Activated naive CD4-positive, alpha-beta T cell treated with anti-CD3 and anti-CD28 coated beads, Interleukin-2, amount 50 U/mL, for 72 hours (primary cell): ENCODE measurements at regions not wholly inside any gene's neighbourhood (a gene's known extent, or its start where the extent isn't known, plus 50 kb on each side); places are given as distances from the start of the nearest gene placed in this dataset.
A peak's percentile ranks its signal among the peaks of the same experiment; 100 is the strongest.
"Not testable (repeated sequence)": the region's sequence is repeated elsewhere in the genome, so short reads cannot be mapped to it uniquely, and the experiment has no call there.

Experiments
- ATAC-seq, 2 donors: fragments of 150-1000 bp; cut with Tn5 transposase; 2 replicates each; pipeline ENCODE4 v1.10.0; 2021; ENCODE audit warnings: mild to moderate bottlenecking in 2 of 2, moderate library complexity in 2 of 2
- DNase-seq, 2 donors: peaks; one replicate each; pipeline ENCODE4 v3.0.0; 2021 to 2022; ENCODE audit warnings: low spot score in 2 of 2
- H3K27ac Mint-ChIP-seq, 2 donors: one replicate each; pipeline ENCODE4 v1.8.0; 2022; ENCODE audit warnings: mild to moderate bottlenecking in 2 of 2, mixed read lengths in 2 of 2
- H3K36me3 Mint-ChIP-seq, 2 donors: one replicate each; pipeline ENCODE4 v1.8.0; 2022; ENCODE audit warnings: mixed read lengths in 2 of 2
- H3K9me3 Mint-ChIP-seq, 2 donors: one replicate each; pipeline ENCODE4 v1.8.0; 2022; ENCODE audit warnings: mixed read lengths in 2 of 2

DNA sequence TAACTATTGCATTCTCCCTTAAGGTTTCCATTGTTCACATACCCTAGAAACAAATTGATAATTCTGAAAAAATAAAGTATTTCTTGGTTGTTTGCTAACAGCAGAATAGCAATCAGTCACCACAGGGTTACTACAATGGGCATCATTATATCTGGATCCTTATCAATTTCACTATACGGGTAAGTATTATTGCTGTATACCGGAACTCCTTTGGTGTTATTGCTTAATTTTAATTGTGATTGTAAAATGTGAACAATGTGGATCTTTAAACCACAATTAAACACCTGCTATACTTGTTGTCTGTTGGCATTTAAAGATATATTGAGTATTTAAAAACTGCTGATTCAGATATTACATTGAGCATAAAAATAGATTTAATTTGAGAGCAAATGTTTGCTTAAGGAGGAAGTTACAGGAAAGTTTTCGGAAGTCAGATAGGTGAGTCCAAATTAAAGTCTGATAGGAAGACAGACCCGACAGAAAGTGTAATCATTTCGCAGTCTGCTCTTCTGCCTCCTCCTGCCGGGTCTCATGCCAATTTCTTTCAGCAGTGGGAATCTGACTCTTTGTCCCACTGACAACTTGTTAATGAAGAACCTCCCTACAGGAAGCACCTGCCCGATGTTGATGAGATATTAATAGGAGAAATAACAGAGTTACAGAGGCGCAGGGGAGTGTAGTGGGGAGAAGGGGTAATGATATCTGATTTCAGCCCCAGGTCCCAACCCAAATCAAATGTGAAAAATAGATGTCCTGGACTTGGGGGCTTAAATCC, 169.7 kb upstream of the TBC1D5 start:
- ATAC-seq (no peak), DNase-seq (no peak)
- Mint-ChIP-seq H3K9me3 (no peaks in the 10 kb centered on the region), H3K27ac (no peak overlapping the region), H3K36me3 (no peaks in the 10 kb centered on the region)

DNA sequence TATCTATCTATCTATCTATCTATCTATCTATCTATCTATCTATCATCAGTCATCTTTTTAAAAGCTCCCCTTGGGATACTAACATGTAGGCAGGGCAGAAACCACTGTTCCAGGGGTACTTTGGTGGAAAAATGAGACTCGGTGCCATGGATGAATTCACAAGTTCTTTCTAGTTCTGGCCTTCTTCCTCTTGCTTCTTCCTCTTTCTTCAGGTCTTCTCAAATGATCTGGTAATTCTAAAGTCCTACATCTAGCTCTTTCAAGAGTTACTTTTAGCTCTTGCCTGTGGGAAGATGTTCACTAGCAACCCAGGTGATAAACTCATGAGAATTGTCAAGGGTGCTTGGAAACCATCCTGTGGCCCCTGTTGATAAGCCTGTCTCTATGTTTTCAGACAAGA, 168.5 kb upstream of the TBC1D5 start:
- DNase-seq (no peak), ATAC-seq (no peak)
- H3K27ac Mint-ChIP-seq: no peak overlapping the region
- H3K9me3 Mint-ChIP-seq: no peaks in the 10 kb centered on the region
- H3K36me3 Mint-ChIP-seq: no peaks in the 10 kb centered on the region

DNA sequence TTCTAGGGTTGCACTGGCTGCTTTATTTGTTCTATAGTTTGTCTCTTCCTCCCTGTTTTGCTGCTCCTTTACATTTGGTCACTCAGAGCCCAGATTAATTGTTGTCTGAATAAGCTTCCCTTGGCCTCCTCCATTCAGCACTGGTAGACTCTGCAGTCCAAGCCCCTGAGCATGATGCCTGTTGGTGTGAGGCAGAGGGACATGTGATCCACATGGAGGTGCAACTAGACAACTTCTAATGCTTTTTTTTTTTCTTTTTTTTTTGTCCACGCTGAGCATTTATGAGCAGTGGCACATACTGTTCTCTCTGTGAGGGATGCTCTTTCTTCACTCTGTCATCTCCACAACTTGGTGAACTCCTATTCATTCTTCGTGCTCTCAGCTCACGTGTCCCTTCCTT, 167.3 kb upstream of the TBC1D5 start:
- ATAC-seq (no peak), DNase-seq (no peak)
- H3K27ac Mint-ChIP-seq: peak overlapping the region in 1 of 2 donors; percentile 38
- no peaks in the 10 kb centered on the region for H3K9me3 Mint-ChIP-seq
- no peaks in the 10 kb centered on the region for H3K36me3 Mint-ChIP-seq

DNA sequence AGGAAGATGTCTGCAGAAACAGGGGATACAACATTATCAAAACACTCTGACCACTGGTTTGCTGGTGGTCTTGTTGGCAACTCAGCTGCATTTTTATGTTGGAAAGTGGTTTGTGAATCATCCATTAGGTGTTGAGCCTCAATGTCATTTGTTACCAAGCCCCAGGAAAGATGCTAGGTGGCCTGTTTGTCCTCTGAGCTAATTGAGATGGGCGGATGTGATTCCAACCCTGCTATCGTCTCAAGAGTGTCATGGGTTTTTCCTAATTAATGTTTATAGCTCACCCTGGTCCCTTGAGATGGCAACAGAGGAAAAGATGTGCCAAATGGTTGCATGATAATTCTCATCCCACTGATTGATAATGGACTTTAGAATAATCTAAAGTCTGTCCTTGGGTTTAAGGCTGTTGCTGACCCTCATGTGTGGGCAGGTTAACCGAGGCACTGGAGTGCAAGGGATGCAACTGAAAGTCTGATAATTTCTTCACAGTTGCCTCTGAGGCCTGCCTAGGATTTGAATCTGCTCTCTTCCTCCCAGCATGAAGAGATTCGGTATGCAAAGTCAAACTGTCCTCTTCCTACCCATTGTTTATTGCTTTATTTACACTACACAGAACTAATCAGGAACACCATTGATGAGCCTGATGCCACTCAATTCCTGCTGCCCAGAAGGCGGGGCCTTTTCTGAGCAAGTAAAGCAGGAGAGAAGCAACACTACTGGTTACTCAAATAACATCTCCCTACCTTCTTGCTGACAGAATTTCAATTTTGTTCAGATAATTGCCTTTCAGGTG, 166.2 kb upstream of the TBC1D5 start:
- H3K9me3 Mint-ChIP-seq: no peaks in the 10 kb centered on the region
- no peak overlapping the region for H3K27ac Mint-ChIP-seq
- DNase-seq (no peak), ATAC-seq (no peak)
- no peaks in the 10 kb centered on the region for H3K36me3 Mint-ChIP-seq

DNA sequence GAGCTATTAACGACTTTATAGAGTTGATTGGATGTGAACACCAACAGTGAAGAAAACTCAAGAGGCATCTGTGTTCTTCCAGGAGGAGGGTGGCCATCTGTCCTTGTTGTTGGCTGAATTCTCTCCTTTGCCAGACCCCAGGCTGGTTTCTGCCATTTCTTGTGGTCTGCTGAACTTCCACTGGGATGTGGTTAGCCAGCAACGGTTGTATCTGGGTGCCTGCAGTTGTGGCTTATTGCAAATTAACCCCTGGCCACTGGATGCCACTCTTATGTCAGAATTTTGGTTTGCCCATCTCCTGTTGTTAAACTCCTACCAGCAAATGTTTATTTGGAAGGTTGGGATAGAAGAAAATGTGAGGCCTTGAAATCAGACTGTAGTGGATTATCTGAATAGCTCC, 163.6 kb upstream of the TBC1D5 start:
- DNase-seq (no peak), ATAC-seq (no peak)
- Mint-ChIP-seq H3K27ac (no peak overlapping the region), H3K36me3 (no peaks in the 10 kb centered on the region), H3K9me3 (no peaks in the 10 kb centered on the region)

DNA sequence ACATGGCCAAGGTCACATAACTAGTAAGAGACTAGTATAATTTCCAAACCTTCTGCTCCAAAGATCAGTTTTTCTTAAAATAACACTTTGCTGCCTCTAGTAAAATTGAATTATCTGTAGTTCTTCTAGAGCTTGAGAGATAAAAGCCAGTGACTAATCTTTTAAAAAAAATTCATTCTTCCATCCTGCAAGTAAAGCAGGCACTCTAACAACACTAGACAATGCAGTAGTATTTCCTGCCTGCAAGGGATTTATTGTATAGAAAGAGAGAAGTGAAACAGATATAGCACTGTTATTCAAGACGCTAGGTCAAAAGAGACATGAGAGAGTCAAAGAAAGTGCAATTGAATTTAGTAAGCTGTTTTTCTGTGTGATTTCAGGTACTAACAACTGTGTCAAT, 159.5 kb upstream of the TBC1D5 start:
- no peak for ATAC-seq
- H3K36me3 Mint-ChIP-seq: peaks cover 0 to 5% of the 10 kb centered on the region in 2 donors
- DNase-seq: no peak
- no peak overlapping the region for H3K27ac Mint-ChIP-seq
- H3K9me3 Mint-ChIP-seq: peaks cover 0 to 4% of the 10 kb centered on the region in 2 donors

DNA sequence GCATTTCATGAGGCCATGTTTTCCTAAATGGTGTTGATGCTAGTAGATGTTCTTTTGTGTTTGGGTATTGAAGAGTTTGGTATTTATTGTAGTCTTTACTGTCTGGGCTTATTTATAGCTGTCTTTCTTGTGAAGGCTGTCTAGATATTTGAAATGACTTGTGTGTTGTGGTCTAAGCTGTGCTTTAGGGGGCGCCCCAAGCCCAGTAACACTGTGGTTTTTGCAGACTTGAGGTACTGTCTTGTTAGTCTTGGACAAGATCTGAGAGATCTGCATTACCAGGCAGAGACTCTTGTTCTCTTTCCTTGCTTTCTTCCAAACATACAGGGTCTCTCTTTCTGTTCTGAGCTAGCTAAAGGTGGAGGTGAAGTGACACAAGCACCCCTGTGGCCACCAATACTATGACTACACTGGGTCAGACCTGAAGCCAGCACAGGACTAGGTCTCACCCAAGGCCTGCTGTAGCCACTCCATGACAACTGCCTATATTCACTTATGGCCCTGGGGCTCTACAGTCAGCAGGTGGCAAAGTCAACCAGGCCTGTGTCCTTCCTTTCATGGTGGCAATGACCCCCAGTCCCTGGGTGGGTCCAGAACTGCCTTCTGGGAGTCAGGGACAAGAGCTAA, 152.1 kb upstream of the TBC1D5 start:
- H3K9me3 Mint-ChIP-seq: peaks cover 3 to 4% of the 10 kb centered on the region in 2 donors
- peaks cover 0 to 5% of the 10 kb centered on the region in 2 donors for H3K36me3 Mint-ChIP-seq
- ATAC-seq: peak; percentile 40 to 61
- DNase-seq: peak in 1 of 2 donors; percentile 38
- H3K27ac Mint-ChIP-seq: no peak overlapping the region

DNA sequence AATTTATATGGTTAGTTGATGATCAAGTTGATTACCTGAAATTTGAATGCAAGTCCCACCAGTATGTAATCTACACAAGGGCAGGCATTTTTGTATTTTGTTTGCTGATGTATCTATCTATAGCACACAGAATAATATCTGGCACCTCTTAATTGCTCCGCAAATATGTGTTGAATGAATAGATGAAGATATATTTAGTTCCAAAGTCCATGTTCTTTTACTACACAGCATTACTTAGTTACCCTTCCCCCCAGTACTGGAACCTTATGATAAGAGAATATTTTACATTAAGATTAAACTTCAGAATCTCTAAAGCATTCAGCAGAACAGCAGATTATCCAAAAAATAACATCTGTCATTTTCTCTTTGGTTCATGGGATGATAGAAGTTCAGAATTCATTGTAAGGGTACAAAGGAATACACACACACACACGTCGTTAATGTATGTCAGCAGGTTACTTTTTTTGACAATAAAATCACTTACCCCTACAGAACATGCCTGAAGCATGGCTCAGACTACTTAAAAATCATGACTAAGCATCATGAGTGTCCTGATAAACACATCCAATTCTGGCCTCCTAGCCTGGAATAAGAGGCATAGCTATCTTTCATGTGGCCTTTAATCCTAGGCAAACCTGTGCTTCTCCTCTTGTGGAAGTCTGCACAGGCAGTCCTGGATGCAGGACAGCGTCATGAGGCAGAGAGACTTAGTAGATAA, 148.9 kb upstream of the TBC1D5 start:
- H3K9me3 Mint-ChIP-seq: peaks cover 0 to 3% of the 10 kb centered on the region in 2 donors

DNA sequence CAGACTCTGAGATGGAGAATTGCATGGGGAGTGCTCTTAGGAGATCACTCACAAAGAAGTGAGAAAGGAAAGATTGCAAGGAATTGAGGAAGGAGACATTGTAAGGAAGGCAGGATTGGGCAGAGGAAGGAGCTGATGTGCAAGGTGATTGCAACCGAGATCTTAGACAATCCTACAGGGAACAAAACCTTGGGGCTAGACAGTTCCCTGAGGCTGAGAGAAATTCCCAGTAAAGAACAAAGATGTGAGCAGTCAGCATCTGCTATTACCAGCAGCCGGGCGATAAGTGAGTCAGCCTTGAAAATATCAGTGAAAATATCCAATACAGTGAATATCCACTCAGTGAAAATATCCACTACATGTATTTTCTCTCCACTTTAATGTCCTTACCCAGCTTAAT, 143.6 kb upstream of the TBC1D5 start:
- no peak for ATAC-seq
- H3K27ac Mint-ChIP-seq: no peak overlapping the region
- H3K9me3 Mint-ChIP-seq: no peaks in the 10 kb centered on the region
- no peak for DNase-seq
- H3K36me3 Mint-ChIP-seq: no peaks in the 10 kb centered on the region

More for the DNA sequence above, 148.9 kb upstream of the TBC1D5 start:
- no peak for ATAC-seq
- no peaks in the 10 kb centered on the region for H3K36me3 Mint-ChIP-seq
- no peak overlapping the region for H3K27ac Mint-ChIP-seq
- no peak for DNase-seq

DNA sequence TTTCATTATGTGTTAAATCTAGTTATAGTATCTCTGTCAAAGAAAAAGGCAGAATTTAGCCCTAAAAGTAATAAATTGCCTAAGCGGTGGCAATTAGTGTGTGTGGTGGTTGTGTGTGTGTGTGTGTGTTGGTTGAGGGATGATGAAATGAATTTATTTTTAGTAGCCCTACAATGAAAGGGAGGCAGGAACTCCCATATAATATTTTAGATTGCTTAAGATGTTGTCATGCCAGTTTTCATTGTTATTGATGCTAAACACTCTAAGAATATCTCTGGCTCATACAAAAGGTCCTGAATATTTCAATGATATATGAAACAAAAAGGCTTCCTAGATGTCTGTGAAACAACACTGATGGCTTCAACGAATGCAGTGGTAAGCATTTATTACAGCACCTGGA, 140.6 kb upstream of the TBC1D5 start:
- no peaks in the 10 kb centered on the region for H3K36me3 Mint-ChIP-seq
- no peak for ATAC-seq

DNA sequence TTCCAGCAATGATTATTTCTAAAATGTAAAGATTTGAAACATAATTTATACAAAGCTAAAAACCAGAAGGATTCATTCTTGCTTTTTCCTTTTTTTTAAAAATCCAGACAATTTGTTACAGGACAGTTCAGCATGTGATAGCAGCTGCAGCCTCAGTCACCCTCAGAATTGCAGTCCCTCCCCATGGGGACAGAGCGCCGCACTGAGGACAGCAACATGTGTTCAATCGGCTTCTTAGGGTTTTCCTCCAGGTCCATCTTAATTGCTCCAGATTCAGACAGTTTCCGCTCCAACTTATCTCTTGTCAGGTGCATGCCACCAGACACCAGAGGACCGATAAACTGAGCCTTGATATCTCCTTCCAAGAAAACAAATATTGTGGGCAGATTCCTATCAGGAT, 134.9 kb upstream of the TBC1D5 start:
- ATAC-seq: no peak
- H3K9me3 Mint-ChIP-seq: no peaks in the 10 kb centered on the region

More for the DNA sequence above, 140.6 kb upstream of the TBC1D5 start:
- Mint-ChIP-seq H3K27ac (no peak overlapping the region), H3K9me3 (no peaks in the 10 kb centered on the region)
- DNase-seq: no peak

DNA sequence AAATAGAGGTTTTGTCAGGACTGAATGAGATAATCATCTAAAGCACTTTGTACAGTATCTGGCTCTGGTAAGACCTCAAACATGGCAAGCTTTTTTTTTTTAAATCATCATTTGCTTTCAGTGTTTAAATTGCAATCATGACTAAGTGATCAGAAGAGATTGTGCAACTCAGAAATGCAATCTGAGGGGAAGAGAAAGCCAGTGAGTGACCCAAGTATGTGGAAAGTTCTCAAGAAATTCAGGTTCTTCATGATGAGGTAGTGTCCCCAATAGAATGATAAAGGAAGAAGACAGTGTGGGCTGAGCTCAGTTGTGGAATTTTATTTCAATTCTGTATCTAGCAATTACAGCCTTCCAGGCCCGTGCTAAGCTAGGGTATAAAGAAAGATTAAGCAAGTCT, 132.2 kb upstream of the TBC1D5 start:
- Mint-ChIP-seq H3K9me3 (no peaks in the 10 kb centered on the region), H3K36me3 (no peaks in the 10 kb centered on the region), H3K27ac (no peak overlapping the region)
- DNase-seq (no peak), ATAC-seq (no peak)

More for the DNA sequence above, 134.9 kb upstream of the TBC1D5 start:
- H3K27ac Mint-ChIP-seq: no peak overlapping the region
- H3K36me3 Mint-ChIP-seq: no peaks in the 10 kb centered on the region
- DNase-seq: no peak

DNA sequence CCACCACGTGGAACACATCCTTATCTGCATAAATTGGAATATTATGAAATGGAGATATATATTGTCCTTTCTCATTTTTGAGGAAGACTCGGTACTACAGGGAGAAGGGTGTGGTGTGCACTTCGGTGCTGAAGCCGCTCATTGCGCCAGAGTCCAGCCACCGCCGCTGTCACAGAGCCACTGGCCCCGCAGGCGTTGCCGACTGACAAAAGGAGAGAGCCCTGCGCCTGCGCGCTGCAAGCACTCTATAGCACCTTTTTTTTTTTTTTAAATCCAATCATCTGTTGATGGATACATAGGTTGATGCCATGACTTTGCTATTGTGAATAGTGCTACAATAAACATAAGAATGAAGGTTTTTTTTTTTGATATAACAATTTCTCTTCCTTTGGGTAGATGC, 130.0 kb upstream of the TBC1D5 start:
- H3K36me3 Mint-ChIP-seq: no peaks in the 10 kb centered on the region
- H3K9me3 Mint-ChIP-seq: no peaks in the 10 kb centered on the region
- ATAC-seq (no peak), DNase-seq (no peak)
- no peak overlapping the region for H3K27ac Mint-ChIP-seq

DNA sequence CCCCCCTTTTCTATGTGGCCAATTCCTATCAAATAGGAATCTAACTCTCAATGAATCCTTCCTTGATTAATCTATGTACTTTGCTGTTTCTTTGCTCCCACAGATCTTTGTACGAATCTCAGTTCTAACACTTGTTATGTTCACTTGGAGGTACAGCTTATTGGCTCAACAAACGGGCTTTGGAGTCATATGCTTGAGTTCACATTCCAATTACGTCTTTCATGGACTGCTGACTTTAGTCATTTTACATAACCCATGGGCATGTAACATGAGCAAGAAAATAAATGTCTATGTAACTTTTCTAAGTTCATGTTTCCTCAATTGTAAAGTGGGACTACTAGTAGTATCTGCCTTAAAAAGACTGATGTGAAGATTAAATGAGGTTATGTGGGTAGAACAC, 123.2 kb upstream of the TBC1D5 start:
- Mint-ChIP-seq H3K27ac (no peak overlapping the region), H3K36me3 (no peaks in the 10 kb centered on the region), H3K9me3 (peaks cover 0 to 5% of the 10 kb centered on the region in 2 donors)
- ATAC-seq (no peak), DNase-seq (no peak)

DNA sequence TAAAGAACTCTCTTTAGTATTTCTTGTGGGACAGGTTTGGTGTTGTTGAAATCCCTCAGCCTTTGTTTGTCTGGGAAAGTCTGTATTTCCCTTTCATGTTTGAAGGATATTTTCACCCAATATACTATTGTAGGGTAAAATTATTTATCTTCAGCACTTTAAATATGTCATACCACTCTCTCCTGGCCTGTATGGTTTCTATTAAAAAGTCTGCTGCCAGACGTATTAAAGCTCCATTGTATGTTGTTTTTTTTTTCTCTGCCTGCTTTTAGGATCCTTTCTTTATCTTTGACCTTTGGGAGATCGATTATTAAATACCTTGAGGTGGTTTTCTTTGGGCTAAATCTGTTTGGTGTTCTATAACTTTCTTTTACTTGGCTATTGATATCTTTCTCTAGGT, 119.0 kb upstream of the TBC1D5 start:
- H3K27ac Mint-ChIP-seq: no peak overlapping the region
- H3K36me3 Mint-ChIP-seq: no peaks in the 10 kb centered on the region
- peaks cover 0 to 5% of the 10 kb centered on the region in 2 donors for H3K9me3 Mint-ChIP-seq
- DNase-seq (no peak), ATAC-seq (no peak)

DNA sequence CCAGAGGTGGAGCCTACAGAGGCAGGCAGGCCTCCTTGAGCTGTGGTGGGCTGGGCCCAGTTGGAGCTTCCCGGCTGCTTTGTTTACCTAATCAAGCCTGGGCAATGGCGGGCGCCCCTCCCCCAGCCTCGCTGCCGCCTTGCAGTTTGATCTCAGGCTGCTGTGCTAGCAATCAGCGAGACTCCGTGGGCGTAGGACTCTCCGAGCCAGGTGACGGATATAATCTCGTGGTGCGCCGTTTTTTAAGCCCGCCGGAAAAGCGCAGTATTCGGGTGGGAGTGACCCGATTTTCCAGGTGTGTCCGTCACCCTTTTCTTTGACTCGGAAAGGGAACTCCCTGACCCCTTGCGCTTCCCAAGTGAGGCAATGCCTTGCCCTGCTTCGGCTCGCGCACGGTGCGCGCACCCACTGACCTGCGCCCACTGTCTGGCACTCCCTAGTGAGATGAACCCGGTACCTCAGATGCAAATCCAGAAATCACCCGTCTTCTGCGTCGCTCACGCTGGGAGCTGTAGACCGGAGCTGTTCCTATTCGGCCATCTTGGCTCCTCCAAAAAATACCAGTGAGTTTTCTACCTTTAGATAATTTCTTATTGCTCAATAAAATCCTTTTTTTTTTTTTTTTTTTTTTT, 118.5 kb upstream of the TBC1D5 start:
- H3K27ac Mint-ChIP-seq, H3K36me3 Mint-ChIP-seq, H3K9me3 Mint-ChIP-seq, ATAC-seq, DNase-seq: not testable (repeated sequence)
